ENCODE measurements at regions not wholly inside any gene's neighbourhood (a gene's known extent, or its start where the extent isn't known, plus 50 kb on each side); places are given as distances from the start of the nearest gene placed in this dataset.

- DNase-seq (no peak), ATAC-seq (no peak)
- TF ChIP-seq, protein P1, sequence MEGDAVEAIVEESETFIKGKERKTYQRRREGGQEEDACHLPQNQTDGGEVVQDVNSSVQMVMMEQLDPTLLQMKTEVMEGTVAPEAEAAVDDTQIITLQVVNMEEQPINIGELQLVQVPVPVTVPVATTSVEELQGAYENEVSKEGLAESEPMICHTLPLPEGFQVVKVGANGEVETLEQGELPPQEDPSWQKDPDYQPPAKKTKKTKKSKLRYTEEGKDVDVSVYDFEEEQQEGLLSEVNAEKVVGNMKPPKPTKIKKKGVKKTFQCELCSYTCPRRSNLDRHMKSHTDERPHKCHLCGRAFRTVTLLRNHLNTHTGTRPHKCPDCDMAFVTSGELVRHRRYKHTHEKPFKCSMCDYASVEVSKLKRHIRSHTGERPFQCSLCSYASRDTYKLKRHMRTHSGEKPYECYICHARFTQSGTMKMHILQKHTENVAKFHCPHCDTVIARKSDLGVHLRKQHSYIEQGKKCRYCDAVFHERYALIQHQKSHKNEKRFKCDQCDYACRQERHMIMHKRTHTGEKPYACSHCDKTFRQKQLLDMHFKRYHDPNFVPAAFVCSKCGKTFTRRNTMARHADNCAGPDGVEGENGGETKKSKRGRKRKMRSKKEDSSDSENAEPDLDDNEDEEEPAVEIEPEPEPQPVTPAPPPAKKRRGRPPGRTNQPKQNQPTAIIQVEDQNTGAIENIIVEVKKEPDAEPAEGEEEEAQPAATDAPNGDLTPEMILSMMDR (IDR thresholded peaks at IDR 0.05), result no peak
- H3K4me3 ChIP-seq, result no peak overlapping the region
- intact Hi-C loops (cut with DNase I, micrococcal nuclease), result no loop called here
- no peaks in the 10 kb centered on the region for H3K4me1 ChIP-seq (ENCODE audit: low read depth)
- H3K36me3 ChIP-seq (ENCODE audit: low read depth), result no peaks in the 10 kb centered on the region
- H3K9me3 ChIP-seq, result peaks cover 4% of the 10 kb centered on the region
Measured at GRCh38 chr18:78032574-78032973, 782.9 kb downstream of the GALR1 start.

DNA sequence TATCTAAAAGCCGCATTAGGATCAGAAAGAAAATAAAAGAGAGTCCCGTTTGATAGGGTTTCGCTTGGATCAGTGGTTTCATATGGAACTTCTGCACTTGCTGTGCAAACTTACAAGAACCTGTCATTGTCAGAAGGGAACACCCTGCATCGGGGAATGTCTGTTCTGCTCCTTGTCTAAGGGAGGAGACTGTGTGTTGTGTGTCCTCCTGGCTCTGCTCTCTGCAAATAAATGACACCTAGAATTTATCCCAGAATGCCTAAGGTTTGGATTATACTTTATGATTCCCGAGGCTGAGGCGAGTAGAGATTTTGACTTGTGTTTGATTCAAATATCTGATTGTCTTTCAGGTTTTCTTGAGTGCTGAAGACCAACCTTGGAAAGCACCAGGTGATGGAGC lies 785.1 kb downstream of the GALR1 start:
- H3K4me3 ChIP-seq, result no peak overlapping the region
- H3K9me3 ChIP-seq, result peaks cover 4% of the 10 kb centered on the region
- H3K4me1 ChIP-seq (ENCODE audit: low read depth), result no peaks in the 10 kb centered on the region
- intact Hi-C loops (cut with DNase I, micrococcal nuclease), result no loop called here
- DNase-seq, result no peak
- TF ChIP-seq, protein P1 (IDR thresholded peaks at IDR 0.05), result no peak
- H3K36me3 ChIP-seq (ENCODE audit: low read depth), result no peaks in the 10 kb centered on the region
- no peak for ATAC-seq

- no peaks in the 10 kb centered on the region for H3K36me3 ChIP-seq (ENCODE audit: low read depth)
- ATAC-seq (no peak), DNase-seq (no peak)
- no peaks in the 10 kb centered on the region for H3K4me1 ChIP-seq (ENCODE audit: low read depth)
- H3K9me3 ChIP-seq, result peaks cover 21% of the 10 kb centered on the region
- no peak overlapping the region for H3K4me3 ChIP-seq
- TF ChIP-seq, protein P1 (IDR thresholded peaks at IDR 0.05), result no peak
- intact Hi-C loops (cut with DNase I, micrococcal nuclease), result no loop called here
Measured at GRCh38 chr18:78041218-78041617, 791.6 kb downstream of the GALR1 start.

DNA sequence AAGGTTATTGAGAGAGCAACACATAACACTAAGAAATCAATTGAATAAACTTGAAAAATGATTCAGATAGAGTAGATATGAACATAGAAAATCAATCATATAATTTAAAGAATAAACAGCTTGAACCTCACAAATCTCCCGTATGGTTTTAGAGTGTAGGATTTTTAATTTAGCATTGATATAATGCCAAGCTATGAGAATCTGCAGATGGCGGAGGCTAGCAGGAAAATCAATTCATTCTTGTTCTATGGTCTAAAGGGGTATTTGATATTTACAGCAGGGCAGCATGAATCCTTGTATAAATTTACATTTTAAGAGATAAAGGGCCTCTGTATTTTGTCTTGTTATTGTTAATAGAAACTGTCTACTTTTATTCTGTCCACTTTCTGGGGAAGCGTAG lies 797.0 kb downstream of the GALR1 start:
- Histone ChIP-seq H3K4me3 (no peak overlapping the region), H3K4me1 (ENCODE audit: low read depth) (no peaks in the 10 kb centered on the region), H3K9me3 (peaks cover 11% of the 10 kb centered on the region), H3K36me3 (ENCODE audit: low read depth) (no peaks in the 10 kb centered on the region)
- intact Hi-C loops (cut with DNase I, micrococcal nuclease), result no loop called here
- ATAC-seq (no peak), DNase-seq (no peak)
- TF ChIP-seq, protein P1 (IDR thresholded peaks at IDR 0.05), result no peak

- intact Hi-C loops (cut with DNase I, micrococcal nuclease), result no loop called here
Measured at GRCh38 chr18:78049281-78049680, 799.6 kb downstream of the GALR1 start.

More at GRCh38 chr18:78049281-78049680, 799.6 kb downstream of the GALR1 start:
- DNase-seq, result no peak
- ATAC-seq, result no peak
- Histone ChIP-seq H3K4me3 (no peak overlapping the region), H3K4me1 (ENCODE audit: low read depth) (no peaks in the 10 kb centered on the region), H3K9me3 (no peaks in the 10 kb centered on the region), H3K36me3 (ENCODE audit: low read depth) (no peaks in the 10 kb centered on the region)
- TF ChIP-seq, protein P1 (IDR thresholded peaks at IDR 0.05), result no peak
